SHP77 (cell line): ENCODE measurements at regions not wholly inside any gene's neighbourhood (a gene's known extent, or its start where the extent isn't known, plus 50 kb on each side); places are given as distances from the start of the nearest gene placed in this dataset.
A peak's percentile ranks its signal among the peaks of the same experiment; 100 is the strongest.
"Not testable (repeated sequence)": the region's sequence is repeated elsewhere in the genome, so short reads cannot be mapped to it uniquely, and the experiment has no call there.

Experiments
- DNase-seq, 2 experiments: peaks; one replicate each; lab custom pipeline; 2025; lab: John Stamatoyannopoulos, UW

DNA sequence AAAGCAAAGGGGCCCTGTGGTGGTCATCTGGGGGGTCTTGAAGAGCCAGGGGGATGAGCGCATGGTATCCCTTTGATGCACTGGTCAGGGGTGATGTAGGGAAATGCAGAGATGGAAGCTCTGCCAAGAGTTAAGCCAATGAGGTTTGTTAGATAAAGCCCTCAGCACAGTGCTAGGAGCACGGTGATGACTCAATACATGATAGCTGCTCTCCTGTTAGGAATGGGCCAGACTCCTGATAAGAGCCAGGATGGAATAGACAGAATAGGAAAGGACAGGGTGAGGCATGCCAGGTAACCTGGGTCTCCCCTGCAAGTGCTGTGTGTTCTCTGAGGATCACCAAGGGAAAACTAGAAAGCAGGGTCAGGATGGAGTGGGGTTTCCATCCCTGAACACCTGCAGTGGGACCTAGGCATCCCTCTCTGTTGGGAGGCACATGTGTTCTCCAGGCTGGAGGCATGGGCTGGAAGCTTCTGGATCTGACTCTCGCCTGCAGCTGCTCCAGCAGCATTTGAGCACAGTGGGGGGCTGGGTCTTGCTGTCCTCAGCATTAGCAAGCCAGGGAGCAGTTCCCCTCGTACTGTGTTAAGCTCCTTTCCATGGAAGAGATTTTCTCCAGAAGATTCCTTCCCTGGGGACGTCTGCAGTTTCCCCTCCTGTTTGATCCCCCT is 71.8 kb upstream of the TIAM2 start:
- DNase-seq: no peak

GRCh38 chr6:154925130-154925529 is 70.0 kb upstream of the TIAM2 start:
- no peak for DNase-seq

DNA sequence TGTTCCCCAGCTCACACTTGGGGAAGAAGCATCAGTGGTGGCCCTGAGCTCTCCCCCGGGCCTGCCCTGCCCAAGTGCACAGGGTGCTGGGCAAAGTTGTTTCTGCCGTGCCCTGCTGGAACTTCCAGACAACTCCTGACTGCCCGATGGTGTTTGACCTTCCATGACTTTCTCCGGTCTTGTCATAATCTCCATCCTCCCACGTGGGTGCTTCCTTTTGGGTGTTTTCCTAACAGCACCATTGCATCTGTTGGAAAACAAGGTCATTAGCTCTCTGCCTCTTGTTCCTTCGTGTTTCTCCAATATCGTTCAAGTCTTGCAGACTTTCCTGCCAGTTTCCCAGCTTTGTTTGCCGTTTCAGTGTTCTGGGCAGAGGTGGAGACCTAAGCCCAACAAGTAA is 68.7 kb upstream of the TIAM2 start:
- DNase-seq: no peak

GRCh38 chr6:154928325-154928922 is 66.7 kb upstream of the TIAM2 start:
- DNase-seq: peak; percentile 72 to 75

- DNase-seq: no peak
These were observed 64.7 kb upstream of the TIAM2 start for GRCh38 chr6:154930451-154930851.

DNA sequence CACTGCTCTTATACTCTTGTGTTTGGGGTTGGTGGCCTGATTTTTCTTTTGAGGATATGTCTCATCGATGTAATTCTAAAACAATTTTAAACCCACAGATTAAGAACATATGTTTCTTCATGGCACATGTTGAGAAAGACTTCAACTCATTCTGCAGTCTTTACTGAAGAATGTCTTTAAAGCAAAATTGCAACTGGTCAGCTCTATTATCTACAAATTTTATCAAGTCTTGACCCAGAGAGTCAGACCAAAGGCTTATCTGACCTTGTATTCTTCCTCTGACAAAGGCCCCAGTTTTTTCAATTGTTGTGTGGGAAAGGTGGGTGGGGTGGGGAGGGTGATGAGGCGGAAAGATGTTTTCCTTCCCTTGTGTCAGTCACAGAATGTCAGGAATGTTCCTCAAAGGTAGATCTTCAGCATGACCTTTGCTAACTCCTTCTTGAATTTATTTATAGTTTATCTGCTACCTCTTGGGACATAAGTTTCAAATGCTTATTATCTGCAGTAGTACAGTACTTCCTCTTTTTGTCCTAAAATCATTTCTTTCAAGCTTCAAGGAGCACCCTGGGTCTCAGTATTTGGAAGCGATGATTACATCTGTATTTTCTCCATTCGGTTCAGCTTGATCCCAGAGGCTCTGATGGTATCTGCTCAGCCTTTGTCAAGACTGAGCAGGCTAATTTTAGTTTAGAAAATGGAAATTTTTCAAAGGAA is 63.2 kb upstream of the TIAM2 start:
- no peak for DNase-seq

GRCh38 chr6:154932515-154933027 is 62.5 kb upstream of the TIAM2 start:
- no peak for DNase-seq

DNA sequence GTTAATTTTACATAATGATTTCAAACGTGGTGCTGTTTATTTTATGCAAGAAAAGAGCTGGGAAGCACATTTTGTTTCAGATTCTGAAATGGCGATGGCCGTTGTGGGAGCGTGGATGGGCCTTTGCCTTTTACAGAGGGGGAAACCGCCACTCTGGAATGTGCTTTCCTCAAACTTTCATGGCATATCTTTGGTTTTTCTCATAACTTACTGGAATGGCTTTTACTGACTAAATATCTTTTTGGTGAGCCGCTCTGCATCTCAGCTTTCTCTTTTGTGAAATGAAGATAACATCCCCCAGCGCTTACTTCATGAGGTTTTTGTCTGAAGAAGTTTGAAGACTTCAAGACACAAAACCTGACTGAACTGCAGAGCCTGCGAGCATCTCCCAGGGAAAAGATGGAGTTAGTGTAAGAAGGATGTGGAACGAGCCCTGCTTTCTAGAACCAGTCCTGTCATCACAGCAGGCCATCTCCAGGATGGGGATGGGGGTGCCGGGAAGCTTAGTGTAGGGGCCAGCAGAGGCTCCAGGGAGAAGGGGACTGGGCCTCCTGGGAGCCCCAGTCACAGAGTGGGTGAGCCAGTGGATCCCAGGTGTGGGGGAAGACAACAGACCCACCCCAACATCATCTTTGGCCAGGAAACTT is 61.8 kb upstream of the TIAM2 start:
- DNase-seq: no peak

- DNase-seq: no peak
These were observed 57.6 kb upstream of the TIAM2 start for GRCh38 chr6:154937306-154938220.

- DNase-seq: no peak
These were observed 56.9 kb upstream of the TIAM2 start for GRCh38 chr6:154938221-154938580.

DNA sequence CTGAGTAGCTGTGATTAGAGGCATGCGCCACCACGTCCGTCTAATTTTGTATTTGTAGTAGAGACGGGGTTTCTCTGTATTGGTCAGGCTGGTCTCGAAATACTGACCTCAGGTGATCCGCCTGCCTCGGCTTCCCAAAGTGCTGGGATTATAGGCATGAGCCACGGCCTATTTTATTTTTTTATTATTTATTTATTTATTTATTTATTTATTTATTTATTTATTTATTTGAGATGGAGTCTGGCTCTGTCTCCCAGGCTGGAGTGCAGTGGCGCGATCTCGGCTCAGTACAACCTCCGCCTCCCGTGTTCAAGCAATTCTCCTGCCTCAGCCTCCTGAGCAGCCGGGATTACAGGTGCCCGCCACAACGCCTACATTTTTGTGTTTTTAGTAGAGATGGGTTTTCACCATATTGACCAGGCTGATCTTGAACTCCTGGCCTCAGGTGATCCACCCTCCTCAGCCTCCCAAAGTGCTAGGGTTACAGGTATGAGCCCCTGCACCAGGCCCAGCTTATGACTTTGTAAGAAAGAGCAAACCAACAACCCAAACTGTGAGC is 56.3 kb upstream of the TIAM2 start:
- DNase-seq: not testable (repeated sequence)

DNA sequence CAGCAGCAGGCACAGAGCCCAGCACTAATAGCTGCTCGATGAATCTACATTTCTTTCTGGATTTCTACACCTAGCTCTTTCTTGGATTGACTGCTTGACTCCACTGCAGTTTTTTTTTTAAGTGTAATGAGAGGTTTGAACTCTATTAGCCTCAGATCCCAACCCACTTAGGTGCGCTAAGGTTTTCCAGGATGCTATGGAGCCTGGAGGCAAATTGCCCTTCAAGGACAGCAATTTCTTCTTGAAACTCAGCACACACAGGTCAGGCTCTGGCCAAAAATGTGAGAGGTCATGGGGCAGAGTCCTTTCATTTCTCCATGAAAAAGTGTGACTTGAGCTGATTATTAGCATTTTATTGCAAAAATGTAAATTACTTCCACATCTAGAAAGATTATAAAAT is 52.3 kb upstream of the TIAM2 start:
- no peak for DNase-seq

GRCh38 chr6:154945271-154945890 is 49.7 kb upstream of the TIAM2 start:
- DNase-seq: no peak
